ENCODE measurements at regions not wholly inside any gene's neighbourhood (a gene's known extent, or its start where the extent isn't known, plus 50 kb on each side); places are given as distances from the start of the nearest gene placed in this dataset.

GRCh38 chr1:39116116-39116607 lies 88.3 kb upstream of the MACF1 start:
- H3K4me3 ChIP-seq (replicated peaks; ENCODE audit: low read depth, low read length) = no peak overlapping the region
- DNase-seq (ENCODE audit: extremely low read depth, low read depth) = no peak
- TF ChIP-seq CTCF (IDR thresholded peaks at IDR 0.05; ENCODE audit: low read depth, low read length, missing control alignments) = no peak

GRCh38 chr1:39116860-39117728 lies 87.4 kb upstream of the MACF1 start:
- DNase-seq (ENCODE audit: extremely low read depth, low read depth) = no peak
- no peak overlapping the region for H3K4me3 ChIP-seq (replicated peaks; ENCODE audit: low read depth, low read length)
- no peak for TF ChIP-seq CTCF (IDR thresholded peaks at IDR 0.05; ENCODE audit: low read depth, low read length, missing control alignments)

- TF ChIP-seq CTCF (IDR thresholded peaks at IDR 0.05; ENCODE audit: low read depth, low read length, missing control alignments) = no peak
- H3K4me3 ChIP-seq (replicated peaks; ENCODE audit: low read depth, low read length) = no peak overlapping the region
- DNase-seq (ENCODE audit: extremely low read depth, low read depth) = no peak
Measured at GRCh38 chr1:39117899-39118450, 86.5 kb upstream of the MACF1 start.

- TF ChIP-seq CTCF (IDR thresholded peaks at IDR 0.05; ENCODE audit: low read depth, low read length, missing control alignments) = no peak
- no peak overlapping the region for H3K4me3 ChIP-seq (replicated peaks; ENCODE audit: low read depth, low read length)
- DNase-seq (ENCODE audit: extremely low read depth, low read depth) = no peak
Measured at GRCh38 chr1:39122056-39122455, 82.4 kb upstream of the MACF1 start.

- TF ChIP-seq CTCF (IDR thresholded peaks at IDR 0.05; ENCODE audit: low read depth, low read length, missing control alignments) = no peak
- no peak overlapping the region for H3K4me3 ChIP-seq (replicated peaks; ENCODE audit: low read depth, low read length)
- DNase-seq (ENCODE audit: extremely low read depth, low read depth) = no peak
Measured at GRCh38 chr1:39124282-39124681, 80.2 kb upstream of the MACF1 start.

- no peak for TF ChIP-seq CTCF (IDR thresholded peaks at IDR 0.05; ENCODE audit: low read depth, low read length, missing control alignments)
- no peak for DNase-seq (ENCODE audit: extremely low read depth, low read depth)
- no peak overlapping the region for H3K4me3 ChIP-seq (replicated peaks; ENCODE audit: low read depth, low read length)
Measured at GRCh38 chr1:39127513-39127912, 77.0 kb upstream of the MACF1 start.

All from HFF-Myc (cell line).